ENCODE measurements at regions not wholly inside any gene's neighbourhood (a gene's known extent, or its start where the extent isn't known, plus 50 kb on each side); places are given as distances from the start of the nearest gene placed in this dataset.
A peak's percentile ranks its signal among the peaks of the same experiment; 100 is the strongest.

DNA sequence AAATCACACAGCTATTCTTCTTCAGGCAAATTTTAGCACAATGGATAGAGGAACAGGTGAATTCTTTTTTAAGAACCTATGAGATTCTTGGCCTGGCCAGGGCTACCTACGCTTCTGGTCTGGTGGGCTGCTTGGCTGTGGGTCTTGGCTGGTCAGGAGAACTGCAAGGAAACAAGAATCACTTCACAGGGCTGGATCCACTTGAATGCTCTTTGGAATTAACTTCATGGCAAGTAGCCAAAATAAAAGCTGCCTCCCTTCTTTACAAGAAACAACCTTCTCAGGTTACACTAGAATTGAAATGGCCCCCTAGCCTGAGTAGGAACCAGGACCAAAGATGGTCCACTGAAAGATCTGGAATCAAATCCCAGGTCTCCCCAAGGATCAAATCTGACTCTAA lies 519.1 kb downstream of the IQCM start:
- no peak for DNase-seq (ENCODE audit: unreplicated experiment)
- TF ChIP-seq, protein P1, sequence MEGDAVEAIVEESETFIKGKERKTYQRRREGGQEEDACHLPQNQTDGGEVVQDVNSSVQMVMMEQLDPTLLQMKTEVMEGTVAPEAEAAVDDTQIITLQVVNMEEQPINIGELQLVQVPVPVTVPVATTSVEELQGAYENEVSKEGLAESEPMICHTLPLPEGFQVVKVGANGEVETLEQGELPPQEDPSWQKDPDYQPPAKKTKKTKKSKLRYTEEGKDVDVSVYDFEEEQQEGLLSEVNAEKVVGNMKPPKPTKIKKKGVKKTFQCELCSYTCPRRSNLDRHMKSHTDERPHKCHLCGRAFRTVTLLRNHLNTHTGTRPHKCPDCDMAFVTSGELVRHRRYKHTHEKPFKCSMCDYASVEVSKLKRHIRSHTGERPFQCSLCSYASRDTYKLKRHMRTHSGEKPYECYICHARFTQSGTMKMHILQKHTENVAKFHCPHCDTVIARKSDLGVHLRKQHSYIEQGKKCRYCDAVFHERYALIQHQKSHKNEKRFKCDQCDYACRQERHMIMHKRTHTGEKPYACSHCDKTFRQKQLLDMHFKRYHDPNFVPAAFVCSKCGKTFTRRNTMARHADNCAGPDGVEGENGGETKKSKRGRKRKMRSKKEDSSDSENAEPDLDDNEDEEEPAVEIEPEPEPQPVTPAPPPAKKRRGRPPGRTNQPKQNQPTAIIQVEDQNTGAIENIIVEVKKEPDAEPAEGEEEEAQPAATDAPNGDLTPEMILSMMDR (IDR thresholded peaks at IDR 0.05; ENCODE audit: unreplicated experiment), result no peak
- no peaks in the 10 kb centered on the region for H3K27me3 Mint-ChIP-seq (ENCODE audit: insufficient read depth, unreplicated experiment)
- no peaks in the 10 kb centered on the region for H3K9me3 Mint-ChIP-seq (ENCODE audit: unreplicated experiment)
- intact Hi-C loops (cut with micrococcal nuclease), result no loop called here
- no peak overlapping the region for H3K27ac Mint-ChIP-seq (ENCODE audit: low read depth, unreplicated experiment)
- no peaks in the 10 kb centered on the region for H3K36me3 Mint-ChIP-seq (ENCODE audit: insufficient read depth, unreplicated experiment)
- H3K4me3 Mint-ChIP-seq (ENCODE audit: unreplicated experiment), result no peak overlapping the region
- ChIA-PET CTCF (no interaction called here), POLR2A (no interaction called here)
- no TSS peak for BruUV-seq (replicated peaks)
- peaks cover 9% of the 10 kb centered on the region for H3K4me1 Mint-ChIP-seq (ENCODE audit: insufficient read depth, unreplicated experiment)

DNA sequence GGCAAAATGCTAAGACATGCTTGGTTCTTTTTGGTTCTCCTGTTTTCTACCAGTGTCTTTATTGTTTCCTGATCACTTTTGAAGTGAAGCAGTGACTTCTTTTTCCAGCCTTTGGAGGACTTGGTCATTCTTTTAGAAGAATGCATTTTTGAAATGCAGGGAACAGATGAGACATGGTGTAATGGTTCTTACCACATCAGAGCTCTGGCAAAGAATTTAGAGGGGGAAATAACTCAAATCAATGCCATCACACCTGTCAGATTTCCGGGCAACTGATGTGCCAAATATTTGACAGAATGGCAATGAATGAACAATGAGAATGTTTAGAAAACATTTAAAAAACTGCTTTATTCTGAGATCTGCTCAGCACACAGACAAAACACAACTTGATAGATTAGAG lies 519.6 kb downstream of the IQCM start:
- intact Hi-C loops (cut with micrococcal nuclease), result no loop called here
- TF ChIP-seq, protein P1 (IDR thresholded peaks at IDR 0.05; ENCODE audit: unreplicated experiment), result no peak
- peaks cover 10% of the 10 kb centered on the region for H3K4me1 Mint-ChIP-seq (ENCODE audit: insufficient read depth, unreplicated experiment)
- H3K27me3 Mint-ChIP-seq (ENCODE audit: insufficient read depth, unreplicated experiment), result no peaks in the 10 kb centered on the region
- no peak overlapping the region for H3K4me3 Mint-ChIP-seq (ENCODE audit: unreplicated experiment)
- no peak overlapping the region for H3K27ac Mint-ChIP-seq (ENCODE audit: low read depth, unreplicated experiment)
- no peak for DNase-seq (ENCODE audit: unreplicated experiment)
- POLR2A ChIA-PET, result no interaction called here
- CTCF ChIA-PET, result no interaction called here
- H3K36me3 Mint-ChIP-seq (ENCODE audit: insufficient read depth, unreplicated experiment), result no peaks in the 10 kb centered on the region
- BruUV-seq (replicated peaks), result no TSS peak
- no peaks in the 10 kb centered on the region for H3K9me3 Mint-ChIP-seq (ENCODE audit: unreplicated experiment)

DNA sequence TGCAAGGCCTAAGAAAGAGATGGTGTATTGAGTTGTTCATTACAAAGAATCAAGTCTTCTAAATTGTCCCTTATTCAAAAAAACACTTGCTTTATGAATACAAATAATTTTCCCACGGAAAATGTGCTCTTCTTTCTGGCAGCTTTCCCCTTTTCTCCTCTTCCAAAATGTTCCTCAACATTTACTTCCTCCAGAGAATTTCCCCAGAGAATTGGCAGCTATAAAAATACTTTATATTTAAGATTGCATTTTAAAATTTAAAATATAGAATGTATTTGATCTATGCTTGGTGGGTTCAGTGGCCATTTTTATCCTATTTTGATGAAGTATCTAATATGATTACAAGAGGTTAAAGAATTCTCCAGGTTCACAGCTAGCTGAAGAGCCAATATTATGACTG lies 521.0 kb downstream of the IQCM start:
- no TSS peak for BruUV-seq (replicated peaks)
- ChIA-PET CTCF (no interaction called here), POLR2A (no interaction called here)
- DNase-seq (ENCODE audit: unreplicated experiment), result no peak
- Mint-ChIP-seq H3K4me1 (ENCODE audit: insufficient read depth, unreplicated experiment) (peaks cover 10% of the 10 kb centered on the region), H3K36me3 (ENCODE audit: insufficient read depth, unreplicated experiment) (no peaks in the 10 kb centered on the region), H3K4me3 (ENCODE audit: unreplicated experiment) (no peak overlapping the region), H3K27ac (ENCODE audit: low read depth, unreplicated experiment) (no peak overlapping the region), H3K9me3 (ENCODE audit: unreplicated experiment) (no peaks in the 10 kb centered on the region), H3K27me3 (ENCODE audit: insufficient read depth, unreplicated experiment) (no peaks in the 10 kb centered on the region)
- intact Hi-C loops (cut with micrococcal nuclease), result no loop called here
- TF ChIP-seq, protein P1 (IDR thresholded peaks at IDR 0.05; ENCODE audit: unreplicated experiment), result no peak

DNA sequence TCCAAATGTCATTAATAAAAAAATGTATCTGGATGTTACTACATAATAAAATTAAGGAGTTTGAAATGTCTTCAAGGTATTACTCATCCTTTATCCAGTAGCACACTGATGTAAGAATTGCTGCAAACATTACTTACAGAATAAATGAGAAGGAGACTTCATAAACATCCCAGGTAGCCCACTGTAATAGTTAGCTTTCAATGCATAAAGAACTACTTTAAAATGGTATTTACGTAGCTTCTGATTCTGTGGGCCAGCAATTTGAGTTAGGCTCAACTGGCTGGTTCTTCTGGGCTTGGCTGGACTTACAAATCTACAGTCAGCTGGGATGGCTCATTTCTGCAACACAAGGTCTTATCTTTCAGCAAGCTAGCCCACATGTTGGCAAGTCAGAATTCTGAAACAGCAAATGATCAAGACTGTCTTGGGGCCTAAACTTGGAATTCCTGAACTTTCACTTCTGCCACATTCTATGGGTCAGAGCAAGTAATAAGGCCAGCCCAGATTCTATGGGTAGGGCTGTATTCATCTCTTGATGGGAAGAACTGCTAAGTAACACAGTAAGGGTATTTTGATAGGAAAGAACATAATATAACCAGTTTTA lies 522.5 kb downstream of the IQCM start:
- no peak for DNase-seq (ENCODE audit: unreplicated experiment)
- H3K27ac Mint-ChIP-seq (ENCODE audit: low read depth, unreplicated experiment), result peak overlapping the region; percentile 85
- H3K4me3 Mint-ChIP-seq (ENCODE audit: unreplicated experiment), result no peak overlapping the region
- TF ChIP-seq, protein P1 (IDR thresholded peaks at IDR 0.05; ENCODE audit: unreplicated experiment), result no peak
- BruUV-seq (replicated peaks), result no TSS peak
- no peaks in the 10 kb centered on the region for H3K27me3 Mint-ChIP-seq (ENCODE audit: insufficient read depth, unreplicated experiment)
- intact Hi-C loops (cut with micrococcal nuclease), result no loop called here
- H3K9me3 Mint-ChIP-seq (ENCODE audit: unreplicated experiment), result no peaks in the 10 kb centered on the region
- ChIA-PET POLR2A (interaction anchor here (0.6 kb wide), 1 partner anchor 75 kb away, joined by 3 read pairs; no protein-coding TSS in a partner anchor), CTCF (interaction anchor here (0.6 kb wide), 1 partner anchor 566 kb away, joined by 3 read pairs; no protein-coding TSS in a partner anchor)
- no peaks in the 10 kb centered on the region for H3K36me3 Mint-ChIP-seq (ENCODE audit: insufficient read depth, unreplicated experiment)
- peaks cover 10% of the 10 kb centered on the region for H3K4me1 Mint-ChIP-seq (ENCODE audit: insufficient read depth, unreplicated experiment)
